ENCODE measurements at regions not wholly inside any gene's neighbourhood (a gene's known extent, or its start where the extent isn't known, plus 50 kb on each side); places are given as distances from the start of the nearest gene placed in this dataset.

GRCh38 chr2:128500138-128500800 is 181.6 kb upstream of the HS6ST1 start:
- no peak overlapping the region for H3K4me3 ChIP-seq (ENCODE audit: low read depth, low read length)
- no peak for DNase-seq (ENCODE audit: low read depth)
- no peak for TF ChIP-seq CTCF (IDR thresholded peaks at IDR 0.05; ENCODE audit: control insufficient read depth, extremely low read depth, insufficient read depth)

- no peak overlapping the region for H3K4me3 ChIP-seq (ENCODE audit: low read depth, low read length)
- no peak for TF ChIP-seq CTCF (IDR thresholded peaks at IDR 0.05; ENCODE audit: control insufficient read depth, extremely low read depth, insufficient read depth)
- DNase-seq (ENCODE audit: low read depth): no peak
Measured at GRCh38 chr2:128501006-128501690, 182.5 kb upstream of the HS6ST1 start.

- no peak for TF ChIP-seq CTCF (IDR thresholded peaks at IDR 0.05; ENCODE audit: control insufficient read depth, extremely low read depth, insufficient read depth)
- H3K4me3 ChIP-seq (ENCODE audit: low read depth, low read length): no peak overlapping the region
- DNase-seq (ENCODE audit: low read depth): no peak
Measured at GRCh38 chr2:128501700-128502099, 183.0 kb upstream of the HS6ST1 start.

- TF ChIP-seq CTCF (IDR thresholded peaks at IDR 0.05; ENCODE audit: control insufficient read depth, extremely low read depth, insufficient read depth): no peak
- no peak for DNase-seq (ENCODE audit: low read depth)
- no peak overlapping the region for H3K4me3 ChIP-seq (ENCODE audit: low read depth, low read length)
Measured at GRCh38 chr2:128502200-128502599, 183.5 kb upstream of the HS6ST1 start.

- H3K4me3 ChIP-seq (ENCODE audit: low read depth, low read length): no peak overlapping the region
- TF ChIP-seq CTCF (IDR thresholded peaks at IDR 0.05; ENCODE audit: control insufficient read depth, extremely low read depth, insufficient read depth): no peak
- DNase-seq (ENCODE audit: low read depth): no peak
Measured at GRCh38 chr2:128502638-128503246, 184.1 kb upstream of the HS6ST1 start.

- TF ChIP-seq CTCF (IDR thresholded peaks at IDR 0.05; ENCODE audit: control insufficient read depth, extremely low read depth, insufficient read depth): no peak
- no peak for DNase-seq (ENCODE audit: low read depth)
- H3K4me3 ChIP-seq (ENCODE audit: low read depth, low read length): no peak overlapping the region
Measured at GRCh38 chr2:128503399-128504245, 185.0 kb upstream of the HS6ST1 start.

Measured in LNCaP clone FGC (cell line).